ENCODE measurements at regions not wholly inside any gene's neighbourhood (a gene's known extent, or its start where the extent isn't known, plus 50 kb on each side); places are given as distances from the start of the nearest gene placed in this dataset.
A peak's percentile ranks its signal among the peaks of the same experiment; 100 is the strongest.

GRCh38 chr3:124558991-124559845 lies 171.0 kb upstream of the UMPS start:
- peak; percentile 99 for DNase-seq

- peak; percentile 84 for DNase-seq
Observed at GRCh38 chr3:124559846-124560574, 170.2 kb upstream of the UMPS start.

- DNase-seq = no peak
Observed at GRCh38 chr3:124560666-124561215, 169.5 kb upstream of the UMPS start.

- DNase-seq = no peak
Observed at GRCh38 chr3:124562769-124563168, 167.5 kb upstream of the UMPS start.

- no peak for DNase-seq
Observed at GRCh38 chr3:124563376-124563775, 166.9 kb upstream of the UMPS start.

GRCh38 chr3:124565013-124565412 lies 165.2 kb upstream of the UMPS start:
- DNase-seq = peak; percentile 72

GRCh38 chr3:124565551-124565950 lies 164.7 kb upstream of the UMPS start:
- DNase-seq = no peak

GRCh38 chr3:124566701-124567100 lies 163.6 kb upstream of the UMPS start:
- no peak for DNase-seq

- DNase-seq = no peak
Observed at GRCh38 chr3:124567179-124567578, 163.1 kb upstream of the UMPS start.

GRCh38 chr3:124569761-124570160 lies 160.5 kb upstream of the UMPS start:
- DNase-seq = no peak

GRCh38 chr3:124570232-124570631 lies 160.0 kb upstream of the UMPS start:
- DNase-seq = no peak

GRCh38 chr3:124572851-124573405 lies 157.3 kb upstream of the UMPS start:
- no peak for DNase-seq

- DNase-seq = no peak
Observed at GRCh38 chr3:124574012-124574411, 156.2 kb upstream of the UMPS start.

- no peak for DNase-seq
Observed at GRCh38 chr3:124576565-124577493, 153.4 kb upstream of the UMPS start.

GRCh38 chr3:124577494-124578167 lies 152.6 kb upstream of the UMPS start:
- DNase-seq = no peak

- no peak for DNase-seq
Observed at GRCh38 chr3:124579641-124580040, 150.6 kb upstream of the UMPS start.

- no peak for DNase-seq
Observed at GRCh38 chr3:124582196-124582595, 148.1 kb upstream of the UMPS start.

GRCh38 chr3:124582621-124583395 lies 147.4 kb upstream of the UMPS start:
- DNase-seq = no peak

- no peak for DNase-seq
Observed at GRCh38 chr3:124584245-124584551, 146.1 kb upstream of the UMPS start.

GRCh38 chr3:124584552-124585391 lies 145.5 kb upstream of the UMPS start:
- no peak for DNase-seq
